NCI-H226 (cell line): ENCODE measurements at regions not wholly inside any gene's neighbourhood (a gene's known extent, or its start where the extent isn't known, plus 50 kb on each side); places are given as distances from the start of the nearest gene placed in this dataset.
"Not testable (repeated sequence)": the region's sequence is repeated elsewhere in the genome, so short reads cannot be mapped to it uniquely, and the experiment has no call there.

Experiments used
- DNase-seq: peaks from one replicate; pipeline ENCODE4 v3.0.0-alpha.2; 2015

DNA sequence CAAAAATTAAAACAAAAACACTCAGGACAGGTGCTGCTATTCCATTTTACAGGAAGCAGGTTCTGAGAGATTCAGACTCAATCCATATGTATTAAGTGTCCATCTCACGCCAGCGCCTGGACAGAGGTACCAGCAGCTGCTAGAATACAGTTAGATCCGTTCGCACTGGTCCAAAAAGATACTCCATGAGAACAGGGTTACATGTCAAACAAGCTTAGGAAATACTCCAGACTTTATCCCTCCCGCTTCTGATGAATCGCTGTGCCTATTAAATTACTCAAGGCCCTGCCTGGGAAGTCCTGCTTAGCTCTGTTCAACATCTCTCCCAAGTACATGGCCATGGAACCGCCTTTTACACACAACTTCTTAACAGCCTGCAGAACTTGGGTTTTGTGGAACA, 50.2 kb upstream of the SLC35C1 start:
- DNase-seq, result peak; percentile 61

- DNase-seq, result peak; percentile 86
Measured at GRCh38 chr11:45754261-45754709, 50.7 kb upstream of the SLC35C1 start.

GRCh38 chr11:45752106-45752505, 52.8 kb upstream of the SLC35C1 start:
- DNase-seq, result no peak

- no peak for DNase-seq
Measured at GRCh38 chr11:45751430-45751829, 53.5 kb upstream of the SLC35C1 start.

GRCh38 chr11:45750439-45750838, 54.5 kb upstream of the SLC35C1 start:
- no peak for DNase-seq

DNA sequence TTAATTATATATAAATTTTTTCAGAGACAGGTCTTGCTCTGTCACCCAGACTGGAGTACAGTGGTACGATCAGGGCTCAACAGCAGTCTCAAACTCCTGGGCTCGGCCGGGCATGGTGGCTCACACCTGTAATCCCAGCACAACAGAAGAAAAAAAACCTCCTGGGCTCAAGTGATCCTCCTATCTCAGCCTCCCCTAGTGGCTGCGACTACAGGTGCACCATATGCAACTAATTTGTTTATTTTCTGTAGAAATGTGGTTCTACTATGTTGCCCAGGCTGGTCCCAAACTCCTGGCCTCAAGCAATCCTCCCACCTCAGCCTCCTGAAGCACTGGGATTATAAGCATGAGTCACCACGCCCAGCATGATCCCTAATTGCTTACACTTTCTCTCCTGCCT, 56.1 kb upstream of the SLC35C1 start:
- DNase-seq, result peak; percentile 23

- no peak for DNase-seq
Measured at GRCh38 chr11:45745065-45745811, 59.7 kb upstream of the SLC35C1 start.

DNA sequence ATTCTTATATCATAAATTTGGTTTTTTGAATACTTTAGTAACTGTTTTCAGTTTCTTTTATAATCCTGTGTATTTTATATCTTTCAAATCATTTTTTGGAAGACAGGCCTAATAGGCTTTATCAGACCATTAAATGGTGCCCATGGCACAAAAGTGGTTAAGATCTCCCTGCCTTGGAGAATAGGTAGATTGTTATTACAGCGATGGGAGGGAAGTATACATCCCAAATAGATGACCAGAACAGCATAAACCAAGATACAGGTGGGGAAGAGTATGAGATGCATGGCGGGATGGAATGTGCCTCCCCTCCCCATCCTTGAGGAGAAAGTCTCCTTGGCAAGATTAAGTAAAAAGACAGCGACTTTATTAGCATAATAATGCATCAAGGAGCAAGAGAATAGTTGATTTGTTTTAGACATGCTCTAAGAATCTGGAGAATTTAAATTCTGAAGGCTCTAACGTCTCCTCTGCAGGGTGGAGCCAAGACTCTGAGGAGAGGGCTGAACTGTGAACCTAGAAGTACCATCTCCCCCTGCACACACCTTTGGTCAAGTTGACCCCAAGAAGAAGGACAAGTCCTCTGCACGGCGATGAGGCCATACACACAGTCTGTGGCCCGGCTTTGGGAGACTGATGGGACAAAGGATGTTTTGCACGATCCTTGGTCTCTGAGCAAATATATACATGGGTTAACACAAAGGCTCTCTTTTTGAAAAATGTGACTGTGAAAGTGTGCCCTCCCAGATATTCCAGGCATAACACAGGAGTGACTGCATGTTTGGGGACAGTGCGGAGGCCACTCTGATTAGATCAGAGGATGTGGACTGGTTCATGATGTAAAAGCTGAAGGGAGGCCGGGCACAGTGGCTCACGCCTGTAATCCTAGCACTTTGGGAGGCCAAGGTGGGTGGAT, 61.1 kb upstream of the SLC35C1 start:
- DNase-seq, result no peak

DNA sequence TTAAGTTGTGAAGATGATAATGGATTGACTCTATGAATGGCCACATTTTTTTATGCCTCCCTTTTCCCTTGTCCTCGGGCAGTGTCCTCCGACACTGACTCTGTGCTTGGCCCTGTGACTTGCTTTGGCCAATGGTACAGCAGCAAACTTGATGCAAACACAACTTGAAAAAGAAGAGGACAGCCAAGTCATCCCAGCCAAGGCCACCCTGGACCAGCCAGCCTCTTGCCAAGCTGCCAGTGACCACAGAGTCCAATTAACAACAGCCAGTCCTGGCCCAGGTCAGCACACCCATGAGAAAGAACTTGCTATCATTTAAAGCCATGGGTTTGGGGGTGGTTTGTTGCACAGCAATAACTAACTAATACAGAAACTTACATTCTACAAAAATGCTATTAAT, 63.4 kb upstream of the SLC35C1 start:
- DNase-seq, result no peak

GRCh38 chr11:45741032-45741431, 63.9 kb upstream of the SLC35C1 start:
- DNase-seq, result no peak

- DNase-seq, result peak; percentile 42
Measured at GRCh38 chr11:45739866-45740265, 65.1 kb upstream of the SLC35C1 start.

GRCh38 chr11:45739071-45739470, 65.9 kb upstream of the SLC35C1 start:
- not testable (repeated sequence) for DNase-seq

- not testable (repeated sequence) for DNase-seq
Measured at GRCh38 chr11:45738194-45738593, 66.8 kb upstream of the SLC35C1 start.

DNA sequence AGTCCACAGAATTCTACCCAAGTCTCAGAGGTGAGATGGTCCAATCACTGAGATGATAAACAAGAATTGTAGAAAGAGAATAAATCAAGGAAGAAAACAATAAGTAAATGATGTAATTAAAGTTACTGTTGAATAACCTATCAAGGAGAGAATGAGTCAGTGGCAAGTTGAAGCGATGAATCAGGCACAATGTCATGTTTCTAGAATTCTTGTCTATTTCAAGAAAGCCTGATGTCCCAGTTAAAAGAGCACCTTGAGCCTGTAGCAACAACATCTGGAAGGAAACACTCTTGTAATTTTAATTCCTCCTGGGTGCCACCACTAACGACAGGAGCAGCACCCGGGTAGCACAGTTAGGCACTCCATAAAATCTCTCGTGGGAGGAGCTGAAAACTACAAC, 67.9 kb upstream of the SLC35C1 start:
- DNase-seq, result peak; percentile 33

DNA sequence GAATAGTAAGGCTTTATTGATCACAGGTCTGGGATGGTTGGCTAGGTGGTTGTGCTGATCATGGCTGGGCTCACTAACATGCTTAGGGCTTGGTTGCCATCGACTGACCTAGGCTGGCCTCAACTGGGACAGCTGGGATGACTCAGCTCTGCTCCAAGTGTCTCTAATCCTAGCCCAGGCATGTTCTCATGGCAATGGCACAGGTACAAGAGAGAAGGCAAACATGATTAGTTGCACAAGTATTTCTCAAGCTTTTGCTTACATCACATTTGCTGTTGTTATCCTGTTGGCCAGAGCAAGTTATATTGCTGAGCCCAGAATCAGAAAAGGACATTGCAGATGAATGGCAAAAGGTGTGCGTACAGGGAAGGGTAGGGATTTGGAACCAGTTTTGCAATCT, 68.5 kb upstream of the SLC35C1 start:
- DNase-seq, result peak; percentile 49

DNA sequence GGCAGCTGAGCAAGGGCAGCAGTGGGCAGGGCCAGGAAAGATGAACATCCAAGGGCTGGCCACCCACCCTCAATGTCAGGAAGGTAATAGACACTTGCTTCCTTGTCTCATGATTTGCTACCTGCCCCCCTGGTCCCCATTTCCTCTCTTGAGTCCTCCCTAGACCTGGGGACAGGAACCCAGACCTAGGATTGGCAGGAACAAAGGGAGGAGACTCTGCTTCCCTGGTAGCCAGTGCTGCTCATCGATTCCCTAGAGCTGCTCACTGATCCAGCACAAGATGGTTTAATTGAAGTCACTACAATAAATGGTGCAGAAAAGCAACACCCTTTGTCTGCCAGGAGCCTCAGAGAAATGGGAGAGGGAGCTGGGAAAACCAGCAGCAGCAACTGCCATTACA, 67.8 kb upstream of the CHST1 start:
- DNase-seq, result no peak

GRCh38 chr11:45732343-45732742, 66.9 kb upstream of the CHST1 start:
- no peak for DNase-seq

- DNase-seq, result not testable (repeated sequence)
Measured at GRCh38 chr11:45731171-45731570, 65.7 kb upstream of the CHST1 start.

GRCh38 chr11:45730014-45730413, 64.6 kb upstream of the CHST1 start:
- DNase-seq, result no peak

- no peak for DNase-seq
Measured at GRCh38 chr11:45726493-45727054, 61.2 kb upstream of the CHST1 start.

DNA sequence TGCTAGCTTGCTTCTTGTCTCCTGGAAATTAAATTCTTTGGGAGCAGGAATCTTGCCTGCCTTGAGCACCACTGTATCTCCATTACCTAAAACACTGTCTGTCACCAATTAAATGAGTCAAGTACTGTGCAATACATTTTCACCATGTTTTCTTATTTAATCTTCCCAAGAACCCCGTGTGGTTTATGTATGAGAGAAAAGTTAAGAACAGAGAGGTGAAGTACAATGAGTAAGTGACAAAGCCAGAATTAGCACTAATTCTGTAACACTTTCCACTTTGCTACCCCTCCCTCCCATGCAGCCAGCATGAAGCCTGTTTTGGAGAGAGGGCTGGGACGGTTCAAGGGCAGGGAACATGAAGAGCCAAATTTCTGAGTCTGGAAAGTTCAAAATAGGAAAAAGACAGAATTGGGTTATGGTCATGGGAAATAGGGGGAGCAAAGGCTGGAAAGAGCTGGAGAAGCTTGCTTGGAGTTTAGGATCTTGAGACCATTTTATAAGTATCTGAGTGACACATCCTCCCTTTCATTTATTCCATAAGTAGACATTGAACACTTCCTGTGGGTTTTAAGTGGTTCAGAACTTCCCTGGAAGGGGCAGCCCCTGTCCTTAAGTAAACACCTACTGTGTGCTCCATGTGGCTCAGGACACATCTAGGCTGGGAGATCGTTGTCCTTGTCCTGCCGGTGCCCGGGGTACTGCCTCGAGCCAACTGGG, 60.5 kb upstream of the CHST1 start:
- no peak for DNase-seq

DNA sequence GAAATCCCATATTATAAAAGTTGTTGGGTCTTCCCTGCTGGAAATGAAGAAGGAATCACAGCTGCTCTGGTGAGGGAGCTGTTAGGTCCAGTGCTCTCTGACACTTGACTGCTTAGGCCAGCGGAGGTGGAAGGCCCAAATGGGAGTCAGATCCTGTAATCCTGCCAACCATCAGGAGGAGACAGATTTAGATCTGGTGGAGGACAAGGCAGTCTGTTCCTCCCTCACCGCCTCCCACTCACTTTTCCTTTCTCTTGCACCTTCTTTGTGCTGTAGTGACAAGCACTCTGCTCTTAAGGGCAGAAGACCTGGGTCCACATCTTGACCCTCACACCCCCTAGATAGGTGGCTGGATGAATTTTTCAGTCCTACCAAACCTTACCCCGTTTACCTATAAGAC, 59.7 kb upstream of the CHST1 start:
- no peak for DNase-seq

DNA sequence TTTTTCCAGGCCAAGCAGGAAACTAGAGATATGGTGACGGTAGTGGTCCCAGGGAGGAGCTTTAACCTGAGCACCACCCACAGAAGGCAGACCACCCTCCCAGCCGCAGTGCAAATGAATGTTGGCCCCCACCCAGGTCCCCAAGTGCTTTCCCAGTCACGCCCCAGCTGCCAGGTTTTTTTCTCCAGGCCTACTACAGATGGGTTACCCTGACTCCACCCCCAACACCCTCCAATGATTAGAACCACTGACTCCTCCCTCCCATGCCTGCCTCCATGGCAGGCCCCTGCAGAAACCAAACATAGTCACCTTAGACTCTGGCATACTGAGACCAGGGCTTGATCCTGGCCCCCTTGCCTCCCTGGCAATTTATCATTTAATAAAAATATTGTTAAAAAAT, 58.7 kb upstream of the CHST1 start:
- DNase-seq, result no peak
